Hepatocyte (in vitro differentiated cells): ENCODE measurements at regions not wholly inside any gene's neighbourhood (a gene's known extent, or its start where the extent isn't known, plus 50 kb on each side); places are given as distances from the start of the nearest gene placed in this dataset.

Experiments used
- CTCF ChIP-seq: fragments of 200-600 bp; sonication (generic); IDR thresholded peaks from 2 replicates; pipeline ENCODE4 v1.5.1; 2016; ENCODE audit warnings: antibody characterized with exemption, mild to moderate bottlenecking; ENCODE audit not compliant: poor library complexity
- EZH2phosphoT487 ChIP-seq: fragments of 200-600 bp; sonication (generic); IDR thresholded peaks from one replicate; pipeline ENCODE4 v1.6.1; 2018; ENCODE audit warnings: antibody characterized with exemption, mild to moderate bottlenecking, low read depth, moderate library complexity; ENCODE audit not compliant: unreplicated experiment, severe bottlenecking

- TF ChIP-seq CTCF = no peak
- no peak for TF ChIP-seq EZH2phosphoT487
Measured at GRCh38 chr7:22625251-22625650, 101.7 kb upstream of the IL6 start.
